ENCODE measurements at regions not wholly inside any gene's neighbourhood (a gene's known extent, or its start where the extent isn't known, plus 50 kb on each side); places are given as distances from the start of the nearest gene placed in this dataset.

DNA sequence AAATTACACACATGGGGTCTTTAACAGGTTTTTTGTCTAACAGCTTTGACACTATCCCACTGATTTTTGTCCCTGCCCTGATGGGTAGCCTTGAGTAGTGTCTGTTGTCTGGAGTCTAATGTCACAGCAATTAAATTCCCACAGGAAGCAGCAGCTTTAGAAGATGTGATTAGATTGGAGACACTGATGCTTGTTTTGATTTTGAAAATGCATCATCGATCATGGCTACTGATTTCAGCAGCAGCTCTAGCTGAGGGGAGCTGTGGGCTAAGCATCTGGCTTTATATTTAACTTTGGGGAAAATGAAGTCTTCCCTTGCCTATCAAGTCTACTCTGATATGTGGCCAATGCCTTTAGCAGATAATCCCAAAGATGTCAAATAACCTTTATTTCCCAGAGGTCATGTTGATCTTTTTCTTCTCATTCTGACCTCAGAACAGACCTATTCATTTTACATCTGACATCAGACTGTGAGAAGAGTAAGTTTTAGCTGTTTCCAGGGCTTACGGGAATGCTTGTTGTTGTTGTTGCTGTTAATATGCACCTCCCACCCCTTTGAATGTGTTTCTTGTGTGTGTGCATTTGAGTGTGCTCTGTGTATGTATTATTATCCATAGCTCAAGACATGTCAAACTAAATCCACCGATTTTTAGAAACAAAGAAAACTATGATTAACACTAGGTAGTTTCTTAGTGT is 704.9 kb upstream of the NUDT12 start:
- TF ChIP-seq, protein P1, sequence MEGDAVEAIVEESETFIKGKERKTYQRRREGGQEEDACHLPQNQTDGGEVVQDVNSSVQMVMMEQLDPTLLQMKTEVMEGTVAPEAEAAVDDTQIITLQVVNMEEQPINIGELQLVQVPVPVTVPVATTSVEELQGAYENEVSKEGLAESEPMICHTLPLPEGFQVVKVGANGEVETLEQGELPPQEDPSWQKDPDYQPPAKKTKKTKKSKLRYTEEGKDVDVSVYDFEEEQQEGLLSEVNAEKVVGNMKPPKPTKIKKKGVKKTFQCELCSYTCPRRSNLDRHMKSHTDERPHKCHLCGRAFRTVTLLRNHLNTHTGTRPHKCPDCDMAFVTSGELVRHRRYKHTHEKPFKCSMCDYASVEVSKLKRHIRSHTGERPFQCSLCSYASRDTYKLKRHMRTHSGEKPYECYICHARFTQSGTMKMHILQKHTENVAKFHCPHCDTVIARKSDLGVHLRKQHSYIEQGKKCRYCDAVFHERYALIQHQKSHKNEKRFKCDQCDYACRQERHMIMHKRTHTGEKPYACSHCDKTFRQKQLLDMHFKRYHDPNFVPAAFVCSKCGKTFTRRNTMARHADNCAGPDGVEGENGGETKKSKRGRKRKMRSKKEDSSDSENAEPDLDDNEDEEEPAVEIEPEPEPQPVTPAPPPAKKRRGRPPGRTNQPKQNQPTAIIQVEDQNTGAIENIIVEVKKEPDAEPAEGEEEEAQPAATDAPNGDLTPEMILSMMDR (IDR thresholded peaks at IDR 0.05; ENCODE audit: low read length) = no peak
- TF ChIP-seq EZH2 (IDR thresholded peaks at IDR 0.05; ENCODE audit: borderline replicate concordance, low read length) = no peak
